ENCODE measurements at regions not wholly inside any gene's neighbourhood (a gene's known extent, or its start where the extent isn't known, plus 50 kb on each side); places are given as distances from the start of the nearest gene placed in this dataset.
"Not testable (repeated sequence)": the region's sequence is repeated elsewhere in the genome, so short reads cannot be mapped to it uniquely, and the experiment has no call there.

GRCh38 chr3:193029800-193030199 is 112.1 kb upstream of the MB21D2 start:
- Histone ChIP-seq H3K27me3 (no peaks in the 10 kb centered on the region), H3K36me3 (no peaks in the 10 kb centered on the region), H3K9me3 (no peaks in the 10 kb centered on the region), H3K27ac (replicated peaks in 1 of 4) (no peak overlapping the region), H3K4me1 (peaks cover 0 to 6% (median 0%) of the 10 kb centered on the region in 4 donors), H3K4me3 (no peak overlapping the region)
- WGBS, result 26% methylated on average over 2 of the region's 2 CpGs
- TF ChIP-seq EP300 (IDR thresholded peaks at IDR 0.05) (no peak), POLR2AphosphoS5 (IDR thresholded peaks at IDR 0.05) (no peak)
- intact Hi-C loops (cut with DNase I), result no loop called here
- no peak for DNase-seq (ENCODE audit: extremely low spot score)

- no peaks in the 10 kb centered on the region for H3K9me3 ChIP-seq
- no peak overlapping the region for H3K4me3 ChIP-seq
- intact Hi-C loops (cut with DNase I), result no loop called here
- H3K4me1 ChIP-seq, result peaks cover 0 to 6% (median 0%) of the 10 kb centered on the region in 4 donors
- no peak for DNase-seq (ENCODE audit: extremely low spot score)
- no peaks in the 10 kb centered on the region for H3K36me3 ChIP-seq
- no peaks in the 10 kb centered on the region for H3K27me3 ChIP-seq
- TF ChIP-seq CTCF (IDR thresholded peaks at IDR 0.05), result no peak
- no peak for TF ChIP-seq POLR2AphosphoS5 (IDR thresholded peaks at IDR 0.05)
- TF ChIP-seq POLR2A (IDR thresholded peaks at IDR 0.05; ENCODE audit: low read depth), result no peak
- TF ChIP-seq EP300 (IDR thresholded peaks at IDR 0.05), result no peak
- no peak overlapping the region for H3K27ac ChIP-seq (replicated peaks in 1 of 4)
- 31% methylated on average over 2 of the region's 2 CpGs for WGBS
These were observed 112.6 kb upstream of the MB21D2 start for GRCh38 chr3:193030276-193030675.

GRCh38 chr3:193031911-193032310 is 114.3 kb upstream of the MB21D2 start:
- no peak for DNase-seq (ENCODE audit: extremely low spot score)
- no peaks in the 10 kb centered on the region for H3K9me3 ChIP-seq
- no peak for TF ChIP-seq EP300 (IDR thresholded peaks at IDR 0.05)
- TF ChIP-seq CTCF (IDR thresholded peaks at IDR 0.05), result no peak
- TF ChIP-seq POLR2A (IDR thresholded peaks at IDR 0.05; ENCODE audit: low read depth), result no peak
- no peak for TF ChIP-seq POLR2AphosphoS5 (IDR thresholded peaks at IDR 0.05)
- no peak overlapping the region for H3K27ac ChIP-seq (replicated peaks in 1 of 4)
- 77% methylated on average over 2 of the region's 2 CpGs for WGBS
- H3K27me3 ChIP-seq, result no peaks in the 10 kb centered on the region
- no peaks in the 10 kb centered on the region for H3K36me3 ChIP-seq
- peaks cover 0 to 6% (median 0%) of the 10 kb centered on the region in 4 donors for H3K4me1 ChIP-seq
- intact Hi-C loops (cut with DNase I), result no loop called here
- no peak overlapping the region for H3K4me3 ChIP-seq

GRCh38 chr3:193033226-193033780 is 115.6 kb upstream of the MB21D2 start:
- peak; percentile 80 for DNase-seq (ENCODE audit: extremely low spot score)
- intact Hi-C loops (cut with DNase I), result no loop called here
- Histone ChIP-seq H3K27ac (replicated peaks in 1 of 4) (no peak overlapping the region), H3K9me3 (no peaks in the 10 kb centered on the region), H3K4me1 (peaks cover 0 to 6% (median 0%) of the 10 kb centered on the region in 4 donors), H3K4me3 (no peak overlapping the region), H3K36me3 (no peaks in the 10 kb centered on the region), H3K27me3 (no peaks in the 10 kb centered on the region)
- TF ChIP-seq CTCF (IDR thresholded peaks at IDR 0.05), result no peak
- no peak for TF ChIP-seq POLR2AphosphoS5 (IDR thresholded peaks at IDR 0.05)
- no peak for TF ChIP-seq POLR2A (IDR thresholded peaks at IDR 0.05; ENCODE audit: low read depth)
- TF ChIP-seq EP300 (IDR thresholded peaks at IDR 0.05), result no peak
- WGBS, result 95% methylated on average over 7 of the region's 7 CpGs

GRCh38 chr3:193037828-193038227 is 120.2 kb upstream of the MB21D2 start:
- WGBS, result 92% methylated on average over 3 of the region's 3 CpGs
- H3K27me3 ChIP-seq; DNase-seq (ENCODE audit: extremely low spot score); intact Hi-C loops (cut with DNase I); H3K27ac ChIP-seq (replicated peaks in 1 of 4); H3K4me1 ChIP-seq; H3K9me3 ChIP-seq; H3K4me3 ChIP-seq; H3K36me3 ChIP-seq: not testable (repeated sequence)

- 89% methylated on average over 3 of the region's 3 CpGs for WGBS
- TF ChIP-seq CTCF (IDR thresholded peaks at IDR 0.05), result no peak
- no peak for TF ChIP-seq POLR2AphosphoS5 (IDR thresholded peaks at IDR 0.05)
- no peak for TF ChIP-seq POLR2A (IDR thresholded peaks at IDR 0.05; ENCODE audit: low read depth)
- TF ChIP-seq EP300 (IDR thresholded peaks at IDR 0.05), result no peak
- intact Hi-C loops (cut with DNase I), result no loop called here
- H3K27ac ChIP-seq (replicated peaks in 1 of 4), result no peak overlapping the region
- DNase-seq (ENCODE audit: extremely low spot score), result peak; percentile 26
- no peak overlapping the region for H3K4me3 ChIP-seq
- H3K9me3 ChIP-seq, result no peaks in the 10 kb centered on the region
- no peaks in the 10 kb centered on the region for H3K27me3 ChIP-seq
- no peaks in the 10 kb centered on the region for H3K36me3 ChIP-seq
- H3K4me1 ChIP-seq, result no peaks in the 10 kb centered on the region
These were observed 121.4 kb upstream of the MB21D2 start for GRCh38 chr3:193039058-193039457.
